ENCODE measurements at regions not wholly inside any gene's neighbourhood (a gene's known extent, or its start where the extent isn't known, plus 50 kb on each side); places are given as distances from the start of the nearest gene placed in this dataset.

GRCh38 chr5:117299936-117300328 lies 725.3 kb upstream of the SEMA6A start:
- no peak for DNase-seq (ENCODE audit: low read depth in 4 of 4, low spot score in 3 of 4)

GRCh38 chr5:117299224-117299935 lies 724.8 kb upstream of the SEMA6A start:
- DNase-seq (ENCODE audit: low read depth in 4 of 4, low spot score in 3 of 4): no peak

- DNase-seq (ENCODE audit: low read depth in 4 of 4, low spot score in 3 of 4): no peak
Observed at GRCh38 chr5:117296872-117297271, 722.2 kb upstream of the SEMA6A start.

- DNase-seq (ENCODE audit: low read depth in 4 of 4, low spot score in 3 of 4): no peak
Observed at GRCh38 chr5:117295941-117296340, 721.3 kb upstream of the SEMA6A start.

GRCh38 chr5:117286813-117287212 lies 712.2 kb upstream of the SEMA6A start:
- no peak for DNase-seq (ENCODE audit: low read depth in 4 of 4, low spot score in 3 of 4)

- DNase-seq (ENCODE audit: low read depth in 4 of 4, low spot score in 3 of 4): no peak
Observed at GRCh38 chr5:117271656-117272055, 697.0 kb upstream of the SEMA6A start.

GRCh38 chr5:117266280-117266679 lies 691.7 kb upstream of the SEMA6A start:
- DNase-seq (ENCODE audit: low read depth in 4 of 4, low spot score in 3 of 4): no peak

GRCh38 chr5:117263231-117263630 lies 688.6 kb upstream of the SEMA6A start:
- no peak for DNase-seq (ENCODE audit: low read depth in 4 of 4, low spot score in 3 of 4)

GRCh38 chr5:117262572-117263131 lies 688.0 kb upstream of the SEMA6A start:
- DNase-seq (ENCODE audit: low read depth in 4 of 4, low spot score in 3 of 4): no peak

- no peak for DNase-seq (ENCODE audit: low read depth in 4 of 4, low spot score in 3 of 4)
Observed at GRCh38 chr5:117261948-117262571, 687.4 kb upstream of the SEMA6A start.

GRCh38 chr5:117255211-117256027 lies 680.8 kb upstream of the SEMA6A start:
- no peak for DNase-seq (ENCODE audit: low read depth in 4 of 4, low spot score in 3 of 4)

- DNase-seq (ENCODE audit: low read depth in 4 of 4, low spot score in 3 of 4): no peak
Observed at GRCh38 chr5:117252566-117252965, 677.9 kb upstream of the SEMA6A start.

GRCh38 chr5:117249086-117249815 lies 674.6 kb upstream of the SEMA6A start:
- no peak for DNase-seq (ENCODE audit: low read depth in 4 of 4, low spot score in 3 of 4)

- DNase-seq (ENCODE audit: low read depth in 4 of 4, low spot score in 3 of 4): no peak
Observed at GRCh38 chr5:117246424-117246823, 671.8 kb upstream of the SEMA6A start.

GRCh38 chr5:117245130-117245529 lies 670.5 kb upstream of the SEMA6A start:
- no peak for DNase-seq (ENCODE audit: low read depth in 4 of 4, low spot score in 3 of 4)

GRCh38 chr5:117242028-117242427 lies 667.4 kb upstream of the SEMA6A start:
- DNase-seq (ENCODE audit: low read depth in 4 of 4, low spot score in 3 of 4): no peak

- DNase-seq (ENCODE audit: low read depth in 4 of 4, low spot score in 3 of 4): no peak
Observed at GRCh38 chr5:117236941-117237340, 662.3 kb upstream of the SEMA6A start.

GRCh38 chr5:117235786-117236185 lies 661.2 kb upstream of the SEMA6A start:
- DNase-seq (ENCODE audit: low read depth in 4 of 4, low spot score in 3 of 4): no peak

GRCh38 chr5:117230375-117230774 lies 655.8 kb upstream of the SEMA6A start:
- DNase-seq (ENCODE audit: low read depth in 4 of 4, low spot score in 3 of 4): no peak

GRCh38 chr5:117220730-117221129 lies 646.1 kb upstream of the SEMA6A start:
- no peak for DNase-seq (ENCODE audit: low read depth in 4 of 4, low spot score in 3 of 4)

GRCh38 chr5:117218789-117219188 lies 644.2 kb upstream of the SEMA6A start:
- DNase-seq (ENCODE audit: low read depth in 4 of 4, low spot score in 3 of 4): no peak

All from left renal pelvis (tissue), 4 donors.